Spleen (tissue), 11 donors: ENCODE measurements at regions not wholly inside any gene's neighbourhood (a gene's known extent, or its start where the extent isn't known, plus 50 kb on each side); places are given as distances from the start of the nearest gene placed in this dataset.

Experiments used
- DNase-seq: peaks from one replicate; pipeline ENCODE4 v3.0.0-alpha.2; 2020
- H3K27ac ChIP-seq, 8 donors: fragments of 200-600 bp; sonication (generic) in 7 of 8; 1 replicate in 4 of 8; 2 replicates in 4 of 8; pipeline versions ENCODE4 v1.5.0 to v1.8.0; 2016 to 2021; ENCODE audit warnings: inconsistent platforms in 4 of 8, mild to moderate bottlenecking in 4 of 8, moderate library complexity in 1 of 8
- H3K27me3 ChIP-seq, 7 donors: fragments of 200-600 bp; sonication (generic) in 6 of 7; replicated peaks in 1 of 7; 1 replicate in 4 of 7; 2 replicates in 3 of 7; pipeline versions ENCODE4 v1.5.0 to v1.8.0; 2016 to 2021; ENCODE audit warnings: inconsistent platforms in 3 of 7, mild to moderate bottlenecking in 1 of 7
- H3K36me3 ChIP-seq, 6 donors: fragments of 200-600 bp; sonication (generic) in 5 of 6; 1 replicate in 4 of 6; 2 replicates in 2 of 6; pipeline versions ENCODE4 v1.5.0 to v1.8.0; 2016 to 2021; ENCODE audit warnings: inconsistent platforms in 2 of 6
- H3K4me1 ChIP-seq, 6 donors: fragments of 200-600 bp; sonication (generic) in 5 of 6; 1 replicate in 3 of 6; 2 replicates in 3 of 6; pipeline versions ENCODE4 v1.5.0 to v1.8.0; 2016 to 2021; ENCODE audit warnings: inconsistent platforms in 3 of 6
- H3K4me3 ChIP-seq, 8 donors: fragments of 200-600 bp; sonication (generic) in 7 of 8; 1 replicate in 4 of 8; 2 replicates in 4 of 8; pipeline versions ENCODE4 v1.5.0 to v1.8.0; 2016 to 2021; ENCODE audit warnings: inconsistent platforms in 4 of 8, mild to moderate bottlenecking in 4 of 8, moderate library complexity in 2 of 8
- H3K9me3 ChIP-seq, 8 donors: fragments of 200-600 bp; sonication (generic) in 7 of 8; 1 replicate in 4 of 8; 2 replicates in 4 of 8; pipeline versions ENCODE4 v1.5.0 to v1.8.0; 2016 to 2021; ENCODE audit warnings: inconsistent platforms in 4 of 8
- POLR2A ChIP-seq, 3 donors: fragments of 450-650 bp; IDR thresholded peaks; one replicate each; pipeline ENCODE4 v1.5.1; 2017; ENCODE audit warnings: antibody characterized with exemption in 3 of 3, mild to moderate bottlenecking in 1 of 3
- POLR2AphosphoS5 ChIP-seq, 3 donors: sonication (generic); formaldehyde crosslinking; IDR thresholded peaks; one replicate each; pipeline ENCODE4 v1.5.1; 2017; ENCODE audit warnings: antibody characterized with exemption in 3 of 3
- WGBS, 5 donors: extraction: QIAGEN DNeasy Blood & Tissue Kit in 3 of 5; methylation state at CpG; one replicate each; pipeline versions ENCODE4 v1.1.5 to v1.1.7; 2013 to 2018; 5-methylcytosine and 5-hydroxymethylcytosine counted together
- intact Hi-C: fragments of 100-400 bp; cut with DNase I; formaldehyde crosslinking; loops from one replicate; pipeline ENCODE4 v1.15.0; 2023; ENCODE audit warnings: low total_unique reads
- TF ChIP-seq, protein P1 (sequence below), 11 experiments: fragments of 200-600 bp in 7 of 11; fragments of 450-650 bp in 4 of 11; sonication (generic) in 4 of 11; IDR thresholded peaks in 8 of 11; conservative IDR thresholded peaks in 3 of 11; 1 replicate in 7 of 11; 2 replicates in 4 of 11; pipeline versions ENCODE4 v1.4.0 to v1.8.0; 2016 to 2021; ENCODE audit warnings: antibody characterized with exemption in 11 of 11, inconsistent platforms in 4 of 11, mild to moderate bottlenecking in 1 of 11
- donor health status: healthy with polysubstance abuse.
- donor health status: DM: no; HTN: no; CAD: no; lungs with moderate emphysema.
- donor health status: DM: no; HTN: no; CAD: no.
- donor health status: Bipolar disorder and iron deficiency.
- donor health status: healthy.
- donor health status: DM: no; HTN: no; CAD: no.
- donor health status: DM: yes; HTN: yes; CAD: no.

- no peaks in the 10 kb centered on the region for H3K9me3 ChIP-seq
- WGBS, 5 donors: 71 to 95% (median 82%) methylated on average over 1 of the region's 1 CpG
- H3K4me3 ChIP-seq: no peak overlapping the region
- H3K27ac ChIP-seq: no peak overlapping the region
- H3K4me1 ChIP-seq: no peaks in the 10 kb centered on the region
- H3K27me3 ChIP-seq: peaks cover 0 to 5% (median 0%) of the 10 kb centered on the region in 7 donors
- intact Hi-C loops: no loop called here
- no peaks in the 10 kb centered on the region for H3K36me3 ChIP-seq
- no peak for DNase-seq
- TF ChIP-seq, protein P1, sequence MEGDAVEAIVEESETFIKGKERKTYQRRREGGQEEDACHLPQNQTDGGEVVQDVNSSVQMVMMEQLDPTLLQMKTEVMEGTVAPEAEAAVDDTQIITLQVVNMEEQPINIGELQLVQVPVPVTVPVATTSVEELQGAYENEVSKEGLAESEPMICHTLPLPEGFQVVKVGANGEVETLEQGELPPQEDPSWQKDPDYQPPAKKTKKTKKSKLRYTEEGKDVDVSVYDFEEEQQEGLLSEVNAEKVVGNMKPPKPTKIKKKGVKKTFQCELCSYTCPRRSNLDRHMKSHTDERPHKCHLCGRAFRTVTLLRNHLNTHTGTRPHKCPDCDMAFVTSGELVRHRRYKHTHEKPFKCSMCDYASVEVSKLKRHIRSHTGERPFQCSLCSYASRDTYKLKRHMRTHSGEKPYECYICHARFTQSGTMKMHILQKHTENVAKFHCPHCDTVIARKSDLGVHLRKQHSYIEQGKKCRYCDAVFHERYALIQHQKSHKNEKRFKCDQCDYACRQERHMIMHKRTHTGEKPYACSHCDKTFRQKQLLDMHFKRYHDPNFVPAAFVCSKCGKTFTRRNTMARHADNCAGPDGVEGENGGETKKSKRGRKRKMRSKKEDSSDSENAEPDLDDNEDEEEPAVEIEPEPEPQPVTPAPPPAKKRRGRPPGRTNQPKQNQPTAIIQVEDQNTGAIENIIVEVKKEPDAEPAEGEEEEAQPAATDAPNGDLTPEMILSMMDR (IDR thresholded peaks at IDR 0.05 in 8 of 11, conservative IDR thresholded peaks at IDR 0.05 in 3 of 11): no peak
- TF ChIP-seq POLR2A (IDR thresholded peaks at IDR 0.05) (no peak), POLR2AphosphoS5 (IDR thresholded peaks at IDR 0.05) (no peak)
Measured at GRCh38 chr20:60928341-60928740, 323.7 kb upstream of the CDH4 start.

GRCh38 chr20:60930023-60930790, 321.9 kb upstream of the CDH4 start:
- H3K9me3 ChIP-seq: no peaks in the 10 kb centered on the region
- intact Hi-C loops: no loop called here
- no peak overlapping the region for H3K4me3 ChIP-seq
- 76 to 84% (median 80%) methylated on average over 15 of the region's 15 CpGs for WGBS, 5 donors
- peaks cover 0 to 5% (median 0%) of the 10 kb centered on the region in 7 donors for H3K27me3 ChIP-seq
- TF ChIP-seq POLR2A (IDR thresholded peaks at IDR 0.05): no peak
- TF ChIP-seq, protein P1 (IDR thresholded peaks at IDR 0.05 in 8 of 11, conservative IDR thresholded peaks at IDR 0.05 in 3 of 11): no peak
- no peak for TF ChIP-seq POLR2AphosphoS5 (IDR thresholded peaks at IDR 0.05)
- H3K27ac ChIP-seq: no peak overlapping the region
- no peaks in the 10 kb centered on the region for H3K4me1 ChIP-seq
- DNase-seq: no peak
- H3K36me3 ChIP-seq: no peaks in the 10 kb centered on the region

- Histone ChIP-seq H3K27me3 (peaks cover 0 to 3% (median 0%) of the 10 kb centered on the region in 7 donors), H3K9me3 (no peaks in the 10 kb centered on the region), H3K27ac (no peak overlapping the region), H3K4me3 (no peak overlapping the region), H3K4me1 (no peaks in the 10 kb centered on the region), H3K36me3 (no peaks in the 10 kb centered on the region)
- WGBS, 5 donors: 21 to 38% (median 34%) methylated on average over 4 of the region's 4 CpGs
- TF ChIP-seq POLR2A (IDR thresholded peaks at IDR 0.05) (no peak), POLR2AphosphoS5 (IDR thresholded peaks at IDR 0.05) (no peak)
- TF ChIP-seq, protein P1 (IDR thresholded peaks at IDR 0.05 in 8 of 11, conservative IDR thresholded peaks at IDR 0.05 in 3 of 11): no peak
- DNase-seq: no peak
- intact Hi-C loops: no loop called here
Measured at GRCh38 chr20:60931696-60932095, 320.4 kb upstream of the CDH4 start.

DNA sequence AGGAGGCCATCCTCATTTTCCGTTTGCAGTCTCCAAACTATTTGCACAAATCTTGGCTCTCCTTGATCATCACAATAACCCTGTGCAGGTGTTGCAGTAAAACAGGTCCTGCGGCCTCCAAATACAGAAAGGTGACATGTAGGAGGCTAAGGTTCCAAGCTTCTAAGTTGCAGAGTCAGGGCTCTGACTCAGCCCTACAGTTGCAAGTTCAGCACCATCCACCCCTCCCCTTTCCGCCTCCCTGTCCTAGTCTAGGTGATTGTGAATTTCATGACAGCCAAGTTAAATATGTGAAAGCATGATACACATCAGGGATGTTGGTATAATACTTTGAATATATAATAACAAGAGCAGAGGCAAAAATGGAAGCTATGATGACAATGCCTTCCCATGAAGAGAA, 317.3 kb upstream of the CDH4 start:
- 76 to 91% (median 87%) methylated on average over 3 of the region's 3 CpGs for WGBS, 5 donors

More for the DNA sequence above, 317.3 kb upstream of the CDH4 start:
- TF ChIP-seq POLR2A (IDR thresholded peaks at IDR 0.05) (no peak), POLR2AphosphoS5 (IDR thresholded peaks at IDR 0.05) (no peak)
- TF ChIP-seq, protein P1 (IDR thresholded peaks at IDR 0.05 in 8 of 11, conservative IDR thresholded peaks at IDR 0.05 in 3 of 11): no peak
- peaks cover 0 to 3% (median 0%) of the 10 kb centered on the region in 7 donors for H3K27me3 ChIP-seq
- no peaks in the 10 kb centered on the region for H3K36me3 ChIP-seq
- H3K27ac ChIP-seq: no peak overlapping the region
- H3K9me3 ChIP-seq: no peaks in the 10 kb centered on the region
- no peak for DNase-seq
- H3K4me3 ChIP-seq: no peak overlapping the region
- intact Hi-C loops: no loop called here
- H3K4me1 ChIP-seq: no peaks in the 10 kb centered on the region
